ENCODE measurements at regions not wholly inside any gene's neighbourhood (a gene's known extent, or its start where the extent isn't known, plus 50 kb on each side); places are given as distances from the start of the nearest gene placed in this dataset.

DNA sequence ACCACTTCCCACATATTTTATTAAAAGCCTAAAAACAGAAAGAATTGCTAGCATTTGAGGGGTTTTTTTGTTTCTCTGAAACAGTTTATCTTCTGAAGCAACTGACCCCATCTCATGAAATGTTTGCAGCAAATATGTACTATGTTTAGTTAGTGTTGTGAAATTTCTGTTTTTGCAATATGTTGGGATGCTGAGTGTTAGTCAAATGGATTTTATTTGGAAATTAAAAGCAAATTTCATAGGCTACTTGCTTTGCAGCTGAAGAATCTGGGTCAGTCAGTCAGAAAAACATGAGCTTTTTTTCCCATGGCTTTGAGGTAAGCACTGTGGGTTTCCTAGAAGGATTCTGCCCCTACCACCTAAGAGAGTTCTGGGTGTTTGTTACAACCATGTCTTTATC lies 184.9 kb upstream of the DKK2 start:
- no peaks in the 10 kb centered on the region for H3K4me1 ChIP-seq (replicated peaks; ENCODE audit: insufficient read depth)
- no peaks in the 10 kb centered on the region for H3K36me3 ChIP-seq (ENCODE audit: low read depth)
- no peaks in the 10 kb centered on the region for H3K79me2 ChIP-seq (ENCODE audit: low read depth)
- TF ChIP-seq, protein P1, sequence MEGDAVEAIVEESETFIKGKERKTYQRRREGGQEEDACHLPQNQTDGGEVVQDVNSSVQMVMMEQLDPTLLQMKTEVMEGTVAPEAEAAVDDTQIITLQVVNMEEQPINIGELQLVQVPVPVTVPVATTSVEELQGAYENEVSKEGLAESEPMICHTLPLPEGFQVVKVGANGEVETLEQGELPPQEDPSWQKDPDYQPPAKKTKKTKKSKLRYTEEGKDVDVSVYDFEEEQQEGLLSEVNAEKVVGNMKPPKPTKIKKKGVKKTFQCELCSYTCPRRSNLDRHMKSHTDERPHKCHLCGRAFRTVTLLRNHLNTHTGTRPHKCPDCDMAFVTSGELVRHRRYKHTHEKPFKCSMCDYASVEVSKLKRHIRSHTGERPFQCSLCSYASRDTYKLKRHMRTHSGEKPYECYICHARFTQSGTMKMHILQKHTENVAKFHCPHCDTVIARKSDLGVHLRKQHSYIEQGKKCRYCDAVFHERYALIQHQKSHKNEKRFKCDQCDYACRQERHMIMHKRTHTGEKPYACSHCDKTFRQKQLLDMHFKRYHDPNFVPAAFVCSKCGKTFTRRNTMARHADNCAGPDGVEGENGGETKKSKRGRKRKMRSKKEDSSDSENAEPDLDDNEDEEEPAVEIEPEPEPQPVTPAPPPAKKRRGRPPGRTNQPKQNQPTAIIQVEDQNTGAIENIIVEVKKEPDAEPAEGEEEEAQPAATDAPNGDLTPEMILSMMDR (conservative IDR thresholded peaks at IDR 0.05), result no peak
- TF ChIP-seq EZH2 (IDR thresholded peaks at IDR 0.05; ENCODE audit: low read depth), result no peak
- H4K20me1 ChIP-seq (ENCODE audit: insufficient read depth), result no peaks in the 10 kb centered on the region
- POLR2A ChIA-PET (ENCODE audit: unreplicated experiment), result no interaction called here
- CTCF ChIA-PET, result no interaction called here
- no peaks in the 10 kb centered on the region for H3F3A ChIP-seq (ENCODE audit: insufficient read depth, low read depth)
- no peak overlapping the region for H3K27ac ChIP-seq
- H3K9me2 ChIP-seq (ENCODE audit: insufficient read depth), result no peaks in the 10 kb centered on the region
- no TSS peak for BruUV-seq (replicated peaks)
- no peaks in the 10 kb centered on the region for H3K27me3 ChIP-seq (ENCODE audit: insufficient read depth, low read depth)
- H3K4me2 ChIP-seq, result no peak overlapping the region
- DNase-seq, result no peak
- H3K9me3 ChIP-seq (ENCODE audit: insufficient read depth, low read depth), result no peaks in the 10 kb centered on the region
- H2AFZ ChIP-seq, result no peak overlapping the region
- no peak overlapping the region for H3K4me3 ChIP-seq
- intact Hi-C loops (cut with micrococcal nuclease; ENCODE audit: unreplicated experiment), result no loop called here

DNA sequence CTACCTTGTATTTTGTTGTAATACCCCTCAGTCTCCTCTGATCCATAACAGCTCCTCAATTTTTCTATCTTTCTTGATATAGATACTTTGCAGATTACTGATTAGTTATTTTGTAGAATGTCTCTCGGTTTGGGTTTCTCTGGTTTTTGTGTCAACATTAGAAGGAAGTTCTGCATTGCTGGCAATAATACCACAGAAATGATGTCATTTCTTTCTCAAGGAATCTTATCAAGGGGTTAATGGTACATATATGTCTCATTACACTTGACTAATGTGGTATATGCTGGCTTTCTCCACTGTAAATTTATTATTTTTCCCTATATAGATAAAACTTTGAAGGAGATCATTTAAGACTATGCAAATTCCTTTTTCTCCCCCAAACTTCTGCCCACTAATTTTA lies 183.6 kb upstream of the DKK2 start:
- no TSS peak for BruUV-seq (replicated peaks)
- H3K27ac ChIP-seq, result no peak overlapping the region
- no peaks in the 10 kb centered on the region for H3K79me2 ChIP-seq (ENCODE audit: low read depth)
- no peak for DNase-seq
- H3K4me2 ChIP-seq, result no peak overlapping the region
- H4K20me1 ChIP-seq (ENCODE audit: insufficient read depth), result no peaks in the 10 kb centered on the region
- CTCF ChIA-PET, result no interaction called here
- H2AFZ ChIP-seq, result no peak overlapping the region
- no peaks in the 10 kb centered on the region for H3K27me3 ChIP-seq (ENCODE audit: insufficient read depth, low read depth)
- H3K9me3 ChIP-seq (ENCODE audit: insufficient read depth, low read depth), result no peaks in the 10 kb centered on the region
- TF ChIP-seq EZH2 (IDR thresholded peaks at IDR 0.05; ENCODE audit: low read depth), result no peak
- TF ChIP-seq, protein P1 (conservative IDR thresholded peaks at IDR 0.05), result no peak
- POLR2A ChIA-PET (ENCODE audit: unreplicated experiment), result no interaction called here
- no peak overlapping the region for H3K4me3 ChIP-seq
- H3F3A ChIP-seq (ENCODE audit: insufficient read depth, low read depth), result no peaks in the 10 kb centered on the region
- no peaks in the 10 kb centered on the region for H3K9me2 ChIP-seq (ENCODE audit: insufficient read depth)
- no peaks in the 10 kb centered on the region for H3K36me3 ChIP-seq (ENCODE audit: low read depth)
- H3K4me1 ChIP-seq (replicated peaks; ENCODE audit: insufficient read depth), result no peaks in the 10 kb centered on the region
- intact Hi-C loops (cut with micrococcal nuclease; ENCODE audit: unreplicated experiment), result no loop called here

DNA sequence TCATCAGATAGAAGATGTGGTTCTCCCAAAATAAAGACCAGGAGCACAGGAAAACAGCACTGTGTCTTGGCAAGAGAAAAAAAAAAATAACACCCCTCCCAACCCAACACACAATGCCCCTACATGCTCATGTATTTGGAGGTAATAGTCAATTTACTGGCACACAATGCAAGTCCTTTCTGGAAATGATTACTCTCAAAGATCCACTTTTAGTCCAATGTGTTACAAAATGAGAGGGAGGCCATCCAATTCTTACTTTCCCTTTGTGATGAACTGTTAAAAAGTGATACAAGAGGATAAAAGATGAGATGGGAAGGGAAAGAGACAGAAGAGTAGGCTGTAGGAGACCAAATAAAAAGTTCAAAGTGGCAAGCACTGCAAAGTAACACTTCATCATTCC lies 180.3 kb upstream of the DKK2 start:
- Histone ChIP-seq H2AFZ (no peak overlapping the region), H3K4me1 (replicated peaks; ENCODE audit: insufficient read depth) (no peaks in the 10 kb centered on the region), H3K27me3 (ENCODE audit: insufficient read depth, low read depth) (no peaks in the 10 kb centered on the region), H3K36me3 (ENCODE audit: low read depth) (no peaks in the 10 kb centered on the region), H3K4me2 (no peak overlapping the region), H3K9me2 (ENCODE audit: insufficient read depth) (no peaks in the 10 kb centered on the region), H3F3A (ENCODE audit: insufficient read depth, low read depth) (no peaks in the 10 kb centered on the region), H3K79me2 (ENCODE audit: low read depth) (no peaks in the 10 kb centered on the region), H4K20me1 (ENCODE audit: insufficient read depth) (no peaks in the 10 kb centered on the region), H3K9me3 (ENCODE audit: insufficient read depth, low read depth) (no peaks in the 10 kb centered on the region), H3K27ac (no peak overlapping the region), H3K4me3 (no peak overlapping the region)
- TF ChIP-seq EZH2 (IDR thresholded peaks at IDR 0.05; ENCODE audit: low read depth), result no peak
- TF ChIP-seq, protein P1 (conservative IDR thresholded peaks at IDR 0.05), result no peak
- ChIA-PET POLR2A (ENCODE audit: unreplicated experiment) (no interaction called here), CTCF (no interaction called here)
- no TSS peak for BruUV-seq (replicated peaks)
- DNase-seq, result no peak
- intact Hi-C loops (cut with micrococcal nuclease; ENCODE audit: unreplicated experiment), result no loop called here
